Ecto neural progenitor cell (in vitro differentiated cells): ENCODE measurements at regions not wholly inside any gene's neighbourhood (a gene's known extent, or its start where the extent isn't known, plus 50 kb on each side); places are given as distances from the start of the nearest gene placed in this dataset.
"Not testable (repeated sequence)": the region's sequence is repeated elsewhere in the genome, so short reads cannot be mapped to it uniquely, and the experiment has no call there.

ENCODE experiments used
- DNase-seq: peaks from one replicate; pipeline ENCODE4 v3.0.0-alpha.2; 2018; ENCODE audit warnings: low spot score

DNA sequence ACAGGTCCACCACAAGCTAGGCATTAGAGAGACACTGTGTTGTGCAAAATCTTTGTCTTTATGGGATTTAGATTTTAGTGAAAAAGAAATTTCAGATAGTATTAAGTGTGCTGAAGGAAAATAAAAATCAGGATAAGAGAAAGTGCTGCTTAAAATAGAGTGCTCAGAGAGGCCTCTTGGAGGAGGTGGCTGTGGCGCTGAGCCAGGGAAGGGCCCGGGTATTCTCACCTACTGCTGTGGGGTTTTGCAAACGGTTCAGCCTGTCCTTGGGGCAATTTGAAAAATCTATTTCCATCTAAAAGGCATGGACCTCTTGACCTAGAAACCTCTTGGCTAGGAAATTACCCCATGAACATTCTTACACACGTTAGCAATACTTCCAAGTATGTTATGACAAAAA is 267.7 kb downstream of the TJP1 start:
- no peak for DNase-seq

DNA sequence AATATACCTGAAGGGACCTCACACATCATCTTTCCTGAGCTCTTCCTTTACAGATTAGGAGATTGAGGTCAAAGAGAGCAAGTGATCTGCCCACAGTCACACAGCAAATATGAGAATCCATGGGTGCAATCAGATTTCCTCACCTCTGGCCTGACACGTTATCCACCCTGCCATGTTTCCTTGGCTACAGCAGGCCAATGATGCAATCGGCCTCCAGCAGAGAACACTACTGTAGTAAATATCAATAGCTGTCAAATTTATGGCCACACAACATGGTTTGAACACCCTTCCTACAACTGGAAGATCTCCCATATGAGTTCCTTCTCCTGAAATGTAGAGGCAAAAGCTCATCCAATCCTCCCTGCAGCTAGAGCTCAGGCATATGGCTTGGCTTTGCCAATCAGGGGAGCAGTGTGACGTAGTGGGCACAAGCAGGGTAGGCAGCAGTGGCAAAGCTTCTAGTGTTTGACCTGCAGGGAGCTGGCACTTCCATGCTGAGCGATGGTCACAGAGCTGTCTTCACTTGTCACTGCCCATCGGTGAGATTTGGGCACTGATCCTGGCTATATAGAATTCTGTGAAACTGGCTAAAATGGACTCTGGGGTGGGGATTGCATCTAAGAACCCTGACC is 271.3 kb downstream of the TJP1 start:
- DNase-seq, result no peak

DNA sequence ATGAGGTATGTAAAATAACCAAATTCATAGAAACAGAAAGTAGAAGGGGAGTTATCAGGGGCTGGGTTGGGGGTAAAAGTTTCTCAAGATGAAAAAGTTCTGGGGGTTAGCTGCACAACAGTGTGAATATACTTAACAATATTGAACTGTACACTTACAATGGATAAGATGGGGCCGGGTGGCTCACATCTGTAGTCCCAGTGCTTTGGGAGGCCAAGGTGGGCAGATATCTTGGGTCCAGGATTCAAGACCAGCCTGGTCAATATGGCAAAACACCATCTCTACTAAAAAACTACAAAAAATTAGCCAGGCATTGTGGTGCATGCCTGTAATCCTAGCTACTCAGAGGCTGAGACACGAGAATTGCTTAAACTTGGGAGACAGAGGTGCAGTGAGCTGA is 274.3 kb downstream of the TJP1 start:
- DNase-seq, result no peak

DNA sequence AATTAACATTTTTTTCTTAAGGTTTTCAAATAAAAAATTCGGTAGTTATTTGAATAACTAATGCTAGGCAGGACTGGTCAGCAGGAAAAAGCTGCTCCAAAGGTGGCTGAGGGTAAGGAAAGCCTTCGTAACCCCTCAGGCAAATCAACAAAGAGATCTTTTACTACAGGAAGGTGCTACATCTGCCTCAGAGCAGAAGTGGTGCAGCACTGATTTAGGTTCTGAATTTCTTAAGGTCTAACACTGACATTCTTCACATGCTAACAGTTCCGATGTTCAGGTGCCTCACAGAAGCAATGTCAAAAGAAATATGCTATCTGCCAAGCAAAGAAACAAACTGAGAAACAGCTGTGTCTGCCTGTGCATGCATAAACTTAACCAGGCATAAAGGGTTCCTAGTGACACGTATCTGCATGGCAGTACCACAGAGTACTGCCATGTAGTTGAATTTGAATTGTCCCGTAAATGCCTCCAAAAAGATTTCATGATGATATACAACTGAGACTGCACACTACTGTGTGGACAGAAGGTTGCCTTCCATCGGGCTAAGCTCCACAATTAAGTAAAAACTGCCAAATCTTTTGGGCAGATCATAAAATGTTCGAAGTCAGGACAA is 275.0 kb upstream of the NSMCE3 start:
- no peak for DNase-seq

DNA sequence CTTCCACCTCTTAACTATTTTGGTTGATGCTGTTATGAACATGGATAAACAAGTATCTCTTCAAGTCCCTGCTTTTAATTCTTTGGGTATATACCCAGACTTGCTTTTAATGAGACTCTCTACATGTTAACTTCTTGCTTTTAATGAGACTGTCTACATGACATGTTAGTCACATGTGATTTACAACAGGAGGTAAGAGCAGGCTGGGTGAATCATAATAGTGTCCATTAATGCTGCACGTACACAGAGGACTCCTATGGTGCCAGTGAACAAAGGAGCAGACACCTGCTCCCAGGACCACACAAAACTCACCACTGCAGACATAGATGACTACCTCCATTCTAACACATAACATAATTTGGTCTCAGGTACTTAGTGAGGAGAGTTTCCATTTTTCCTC is 273.4 kb upstream of the NSMCE3 start:
- DNase-seq, result no peak

DNA sequence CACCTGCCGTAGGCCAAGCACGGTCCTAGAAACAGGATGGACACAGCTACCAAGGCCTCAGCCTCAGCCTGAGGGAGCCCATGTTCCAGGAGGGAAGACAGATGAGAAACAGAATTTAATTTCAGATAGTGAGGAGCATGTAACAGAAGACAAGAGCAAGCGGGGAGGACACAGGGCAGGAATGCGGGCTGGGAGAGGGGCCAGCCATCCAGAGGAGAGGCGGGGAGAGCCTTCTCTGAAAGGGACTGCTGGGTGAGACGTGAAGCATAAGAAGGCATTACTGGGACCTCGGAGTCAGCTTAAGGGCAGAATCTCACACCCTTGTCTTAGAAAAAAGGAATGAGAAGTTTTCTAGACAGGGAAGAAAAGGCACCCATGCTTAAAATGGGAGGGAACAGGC is 271.7 kb upstream of the NSMCE3 start:
- DNase-seq, result no peak

DNA sequence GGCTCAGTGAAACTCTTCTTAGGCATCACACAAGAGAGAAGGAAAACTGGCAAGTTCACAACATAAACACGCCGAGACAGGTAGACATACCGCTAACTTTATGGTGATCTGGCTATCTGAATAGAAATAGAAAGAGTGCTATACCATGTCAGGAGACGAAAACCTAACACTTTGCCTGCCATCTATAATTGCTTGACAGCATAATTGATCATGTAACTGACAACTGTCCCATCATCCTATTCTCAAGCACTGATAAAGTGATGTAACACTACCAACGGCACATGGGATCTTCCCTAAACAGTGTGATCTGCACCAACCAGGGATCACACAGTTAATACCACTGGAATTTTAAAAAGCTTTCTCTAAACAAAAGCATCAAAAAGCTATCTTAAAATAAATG is 270.9 kb upstream of the NSMCE3 start:
- no peak for DNase-seq

DNA sequence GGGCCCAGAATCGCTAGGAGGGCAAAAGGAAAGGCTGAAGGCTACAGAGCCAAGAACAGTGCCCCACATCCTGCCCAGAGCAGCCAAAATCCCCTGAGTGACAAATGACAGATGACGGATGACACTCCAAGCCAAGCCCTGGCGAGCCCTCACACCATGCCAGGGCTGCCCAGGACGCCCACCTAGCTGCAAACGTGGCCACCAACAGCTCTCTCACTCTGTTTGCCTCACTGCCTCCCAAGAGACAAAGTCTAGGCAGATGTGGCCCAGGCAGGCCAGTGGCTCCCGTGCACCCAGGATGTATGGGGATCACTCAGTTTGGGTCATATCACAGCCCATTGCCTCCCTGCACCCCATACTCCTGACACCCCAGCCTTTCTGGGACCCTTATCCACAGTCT is 270.1 kb upstream of the NSMCE3 start:
- DNase-seq, result no peak

DNA sequence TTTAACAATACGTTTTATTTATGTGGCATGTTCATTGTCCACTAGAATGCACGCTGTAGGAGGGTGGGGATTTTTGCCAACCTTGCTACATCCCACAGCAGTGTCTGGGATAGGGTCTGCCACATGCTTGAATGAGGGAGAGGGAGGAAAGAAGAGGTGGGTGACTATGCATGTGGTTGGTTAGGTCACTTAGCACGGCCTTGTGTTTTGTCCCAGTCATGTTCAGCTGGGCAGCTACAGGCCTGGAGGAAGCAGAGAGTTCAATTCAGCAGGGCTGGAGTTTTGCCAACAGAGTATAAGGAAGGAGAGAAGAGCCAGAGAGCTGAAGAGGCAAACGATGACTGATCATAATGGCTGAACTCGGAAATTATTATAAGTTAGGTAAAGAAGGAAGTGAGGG is 268.4 kb upstream of the NSMCE3 start:
- no peak for DNase-seq

DNA sequence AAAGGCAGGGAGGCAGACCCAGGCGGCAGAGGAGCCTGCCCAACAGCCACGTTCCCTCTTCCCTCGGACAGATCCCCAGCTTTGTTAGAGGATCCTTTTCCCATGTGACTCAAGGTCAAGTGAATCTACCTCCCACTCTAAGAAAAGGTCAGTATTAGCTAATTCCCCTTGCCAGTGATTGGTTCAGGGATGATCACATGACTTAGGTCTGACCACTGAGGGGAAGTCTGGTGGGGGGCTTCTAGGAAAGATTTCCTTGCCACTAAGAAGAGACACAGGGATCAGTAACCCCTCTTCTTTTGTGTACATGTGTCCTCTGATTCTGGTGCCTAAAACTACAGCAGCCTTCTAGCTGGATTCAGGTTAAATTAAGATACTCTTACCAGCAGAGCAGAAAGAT is 266.3 kb upstream of the NSMCE3 start:
- DNase-seq, result no peak

DNA sequence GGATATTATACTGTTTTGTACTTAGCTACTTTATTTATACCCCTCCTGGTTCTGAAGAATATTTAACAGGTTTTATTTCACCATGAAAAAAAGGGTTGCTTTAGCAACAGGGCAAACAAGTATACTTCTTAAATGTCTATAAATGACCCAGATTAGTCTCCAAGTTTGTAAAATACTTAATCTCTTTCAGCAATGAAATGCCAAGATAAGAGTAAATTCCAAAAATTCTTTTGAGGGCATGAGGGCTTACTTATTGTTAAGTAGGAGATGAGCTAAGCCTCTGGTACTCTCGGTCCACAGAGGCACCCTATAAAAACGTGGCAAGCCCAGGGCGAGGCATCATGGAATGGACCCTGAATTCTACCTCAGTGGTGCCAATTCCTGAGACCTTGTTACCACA is 264.8 kb upstream of the NSMCE3 start:
- no peak for DNase-seq

DNA sequence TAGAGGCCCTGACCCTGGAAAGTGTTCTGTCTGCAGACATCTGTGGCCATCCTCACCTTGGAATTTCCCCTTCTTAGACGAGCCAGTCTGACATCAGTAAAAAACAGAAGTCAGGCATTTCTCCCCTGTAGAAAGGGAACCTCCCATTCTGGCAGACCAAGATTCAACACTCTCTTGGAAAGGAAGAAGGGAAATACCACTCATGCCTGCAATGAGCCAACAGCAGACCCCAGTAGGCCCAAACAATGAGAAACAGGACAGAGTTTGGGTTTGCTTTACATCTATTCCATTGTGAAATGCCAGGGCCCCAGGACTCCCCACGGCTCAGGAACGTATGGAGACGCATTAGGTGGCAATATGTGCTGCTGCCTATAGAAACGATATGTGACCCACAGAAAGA is 264.0 kb upstream of the NSMCE3 start:
- no peak for DNase-seq

DNA sequence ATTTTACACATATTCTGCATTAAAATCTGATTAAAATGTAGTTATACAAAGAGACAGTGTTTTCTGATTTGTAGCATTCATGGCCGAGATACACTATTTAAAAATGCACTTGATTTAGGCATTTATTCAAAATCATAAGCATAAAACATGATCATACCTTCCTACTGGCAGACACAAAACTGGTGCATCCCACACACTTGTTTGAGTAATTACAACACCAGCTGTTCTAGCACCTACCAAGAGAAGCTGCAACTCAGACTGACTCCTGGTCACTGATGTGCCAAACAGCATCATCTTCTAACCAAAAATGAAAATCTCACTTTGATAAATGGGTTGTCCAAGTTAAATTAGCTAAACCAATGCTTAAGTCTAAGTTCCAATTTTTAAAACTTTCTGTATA is 262.7 kb upstream of the NSMCE3 start:
- no peak for DNase-seq

DNA sequence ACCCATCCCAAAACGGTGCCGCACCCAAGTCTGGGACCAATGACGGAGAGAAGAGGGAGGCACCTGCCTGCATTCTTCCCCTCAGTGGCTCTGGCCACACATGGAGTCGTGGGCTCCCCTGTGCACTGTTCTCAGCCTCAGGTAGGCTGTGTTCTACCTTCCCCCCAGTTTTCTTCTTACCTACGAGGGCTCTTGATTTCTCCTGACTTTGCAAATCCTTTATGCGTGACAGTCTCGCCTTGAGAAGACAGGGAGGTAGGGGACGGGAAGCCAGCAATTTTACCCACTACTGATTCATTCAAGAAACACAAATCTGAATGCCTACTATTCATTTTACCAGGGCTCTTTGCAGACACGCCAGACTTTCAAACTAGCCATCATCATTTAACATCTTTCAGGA is 261.3 kb upstream of the NSMCE3 start:
- no peak for DNase-seq

DNA sequence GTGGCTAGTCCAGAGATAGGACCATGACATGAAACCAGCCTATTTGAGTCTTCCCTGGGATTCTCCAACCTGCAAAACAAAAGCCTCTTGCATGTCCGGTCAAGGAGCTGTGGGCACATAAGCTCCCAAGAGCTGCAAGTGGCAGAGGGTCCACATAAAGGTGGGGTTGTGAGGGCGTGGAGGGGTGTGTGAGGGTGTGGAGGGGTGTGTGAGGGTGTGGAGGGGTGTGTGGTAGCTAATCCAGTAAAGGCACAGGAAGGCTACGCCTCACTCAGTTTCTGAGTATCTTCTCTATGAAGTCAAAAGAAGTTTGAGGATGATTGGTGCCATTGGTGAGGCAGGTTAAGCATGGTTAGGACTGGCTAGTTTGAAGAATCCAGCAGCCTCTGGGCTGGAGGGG is 259.4 kb upstream of the NSMCE3 start:
- no peak for DNase-seq

DNA sequence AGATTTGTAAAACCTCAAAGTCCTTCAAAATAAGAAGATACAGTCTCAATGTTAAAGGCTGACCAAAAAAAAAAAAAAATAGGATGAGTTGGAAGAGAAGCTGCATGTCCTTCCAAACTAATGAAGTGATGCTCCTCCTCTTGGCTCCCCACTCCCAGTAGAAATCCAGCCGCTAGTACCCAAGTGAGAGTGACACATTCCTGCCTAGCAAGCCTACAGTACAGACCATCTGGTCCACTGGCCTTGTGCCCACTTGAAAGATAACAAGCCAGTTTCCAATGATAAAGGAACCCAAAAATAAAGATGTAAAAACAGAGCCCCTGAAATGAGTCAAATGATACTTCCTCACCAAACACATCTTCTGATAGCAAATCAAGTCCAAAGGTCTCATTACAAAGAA is 258.7 kb upstream of the NSMCE3 start:
- DNase-seq, result no peak

DNA sequence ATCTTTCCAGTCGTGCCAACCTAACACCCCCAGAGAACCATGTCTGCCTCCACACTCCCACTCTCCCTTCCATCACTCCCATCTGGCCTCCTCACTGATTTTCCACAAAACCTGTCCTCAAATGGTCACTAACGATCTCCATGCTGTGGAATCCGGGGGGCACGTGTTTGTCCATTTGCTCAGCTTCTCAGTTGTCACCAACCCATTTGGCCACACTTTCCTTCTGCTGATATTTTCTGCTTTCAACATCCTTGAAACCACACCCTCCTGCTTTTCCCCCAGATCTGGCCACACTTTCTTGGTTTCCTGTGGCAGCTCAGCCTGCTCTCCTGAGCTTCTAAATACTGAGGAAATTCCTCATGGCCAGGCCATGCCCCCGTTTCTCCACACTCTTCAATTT is 257.2 kb upstream of the NSMCE3 start:
- no peak for DNase-seq

DNA sequence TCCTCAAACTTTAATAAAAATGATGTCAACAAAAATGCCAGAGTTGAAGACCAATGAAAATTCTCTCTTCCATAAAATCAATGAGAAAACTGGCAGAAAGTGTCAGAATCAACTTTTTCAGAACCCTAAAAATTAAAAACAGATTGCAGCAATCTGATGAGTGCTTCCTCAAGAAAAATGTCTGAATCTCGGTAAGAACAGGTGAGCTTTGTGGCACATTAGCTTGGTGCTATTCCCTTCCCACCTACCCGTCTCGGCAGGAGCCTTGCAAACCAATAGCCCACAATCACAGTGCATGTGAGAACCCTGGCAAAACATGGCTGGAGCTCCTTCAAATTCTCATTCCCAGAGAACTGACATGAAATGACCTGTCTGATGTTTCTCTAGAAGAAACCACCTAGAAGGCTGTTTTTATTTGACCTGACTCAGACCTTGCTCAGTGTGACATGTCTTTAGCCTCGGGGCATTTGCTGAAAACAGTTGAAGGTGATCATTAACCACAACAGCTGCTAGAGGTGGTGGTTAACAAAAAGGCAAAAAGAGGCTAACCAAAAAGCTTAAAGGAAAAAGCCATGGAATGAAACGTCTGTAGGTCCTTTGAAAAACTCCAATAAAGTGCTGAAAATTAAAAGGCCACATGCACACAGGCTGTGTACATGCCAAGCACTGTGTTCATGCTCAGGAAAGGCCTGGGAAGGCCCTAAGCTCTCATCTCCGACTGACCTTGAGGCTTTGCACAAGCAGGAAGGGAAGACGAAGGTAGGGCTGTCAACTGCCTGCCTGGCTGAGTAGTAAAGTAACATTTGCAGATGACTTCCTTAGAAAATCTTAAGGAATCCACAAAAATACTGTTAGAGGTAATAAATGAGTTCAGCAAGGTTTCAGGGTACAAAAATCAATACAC is 253.0 kb upstream of the NSMCE3 start:
- DNase-seq, result no peak

DNA sequence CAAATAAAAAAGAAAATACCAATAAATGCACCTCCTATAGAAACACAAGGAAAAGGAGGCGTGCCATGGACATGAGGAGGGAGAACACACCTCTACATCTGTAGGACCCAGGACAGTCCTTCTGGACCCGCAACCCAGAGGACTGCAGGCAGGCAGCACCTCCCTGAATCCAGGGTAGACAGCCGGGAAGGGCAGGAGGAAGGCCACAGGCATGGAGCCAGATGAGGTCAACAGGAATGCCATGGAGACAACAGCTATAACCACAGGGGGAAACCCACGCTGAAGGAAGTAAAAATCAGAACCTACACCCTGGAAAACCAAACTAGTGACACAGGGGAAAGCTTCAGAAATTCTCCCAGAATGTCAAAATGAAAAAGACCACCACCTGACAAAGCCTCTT is 248.8 kb upstream of the NSMCE3 start:
- no peak for DNase-seq

DNA sequence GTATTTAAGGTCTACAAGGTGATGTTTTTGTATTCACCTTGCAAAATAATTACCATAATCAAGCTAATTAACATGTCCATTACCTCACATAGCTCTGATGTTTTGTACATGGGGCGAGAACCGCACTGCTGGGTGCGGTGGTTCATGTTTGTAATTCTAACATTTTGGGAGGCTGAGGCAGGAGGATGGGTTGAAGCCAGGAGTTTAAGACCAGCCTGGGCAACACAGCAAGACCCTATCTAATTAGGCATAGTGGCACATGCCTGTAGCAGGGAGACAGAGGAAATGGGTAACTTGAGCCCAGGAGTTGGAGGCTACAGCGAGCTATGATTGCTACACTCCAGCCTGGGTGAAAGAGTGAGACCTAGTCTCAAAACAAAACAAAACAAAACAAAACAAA is 248.2 kb upstream of the NSMCE3 start:
- DNase-seq, result no peak

DNA sequence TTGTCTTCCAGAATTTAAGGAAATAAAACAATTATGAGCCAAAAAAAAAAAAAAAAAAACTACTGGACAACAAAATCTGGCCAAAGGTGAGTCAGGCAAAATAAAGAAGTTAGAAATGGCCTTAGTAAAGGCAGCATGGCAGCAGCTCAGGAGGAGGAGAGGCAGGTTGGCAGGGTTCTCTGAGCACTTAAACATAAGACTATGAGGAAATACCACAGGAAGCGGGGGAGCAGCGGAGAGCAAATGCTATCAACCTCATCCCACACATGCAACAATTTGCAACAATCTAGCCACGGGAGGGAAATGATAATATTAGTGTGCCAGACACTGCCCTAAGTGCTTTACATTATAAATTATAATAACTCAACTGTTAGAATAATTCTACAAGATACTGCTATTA is 247.3 kb upstream of the NSMCE3 start:
- no peak for DNase-seq

DNA sequence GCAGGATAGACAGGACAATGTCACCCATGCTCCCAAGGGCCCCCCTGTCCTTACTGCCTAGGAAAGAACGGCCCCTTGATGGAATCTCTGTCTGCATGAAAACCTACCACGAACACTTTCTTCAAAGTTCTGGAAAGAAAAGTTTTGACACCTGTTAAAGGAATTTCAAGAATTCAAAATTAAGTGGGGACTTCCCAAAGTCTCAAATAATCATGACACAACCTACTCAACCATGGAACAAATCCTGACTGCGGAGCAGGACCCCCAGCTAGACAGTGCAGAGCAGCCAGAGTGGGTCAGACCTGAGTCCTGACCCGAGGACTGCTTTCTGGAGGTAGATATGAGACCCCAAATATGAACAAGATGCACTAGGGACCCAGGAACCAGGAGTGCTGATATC is 245.3 kb upstream of the NSMCE3 start:
- no peak for DNase-seq

DNA sequence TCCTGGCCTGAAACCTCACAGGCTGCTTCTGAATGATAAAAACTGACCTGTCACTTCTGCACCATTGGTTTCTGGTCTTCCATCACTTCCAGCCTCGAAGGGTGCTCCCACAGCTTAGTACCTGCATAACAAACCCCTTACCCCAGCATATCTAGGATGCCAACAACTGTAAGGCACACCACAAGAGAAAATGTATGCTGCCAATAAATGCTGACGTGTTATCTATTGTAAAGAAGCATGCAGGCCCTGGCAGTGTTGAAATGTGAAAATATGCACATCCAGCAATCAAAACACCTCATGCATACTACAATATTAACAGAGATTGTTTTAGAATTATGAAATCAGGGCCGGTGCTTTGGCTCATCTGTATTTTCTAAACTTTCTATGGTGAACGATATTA is 242.0 kb upstream of the NSMCE3 start:
- no peak for DNase-seq

DNA sequence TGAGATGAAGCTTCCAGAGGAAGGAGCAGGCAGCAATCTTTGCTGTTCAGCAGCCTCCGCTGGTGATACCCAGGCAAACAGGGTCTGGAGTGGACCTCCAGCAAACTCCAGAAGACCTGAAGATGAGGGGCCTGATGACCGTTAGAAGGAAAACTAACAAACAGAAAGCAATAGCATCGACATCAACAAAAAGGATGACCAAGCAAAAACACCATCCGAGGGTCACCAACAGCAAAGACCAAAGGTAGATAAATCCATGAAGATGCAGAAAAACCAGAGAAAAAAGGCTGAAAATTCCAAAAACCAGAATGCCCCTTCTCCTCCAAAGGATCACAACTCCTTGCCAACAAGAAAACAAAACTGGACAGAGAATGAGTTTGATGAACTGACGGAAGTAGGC is 235.9 kb upstream of the NSMCE3 start:
- DNase-seq, result not testable (repeated sequence)
